Dermis microvascular lymphatic vessel endothelial cell (primary cell): ENCODE measurements at regions not wholly inside any gene's neighbourhood (a gene's known extent, or its start where the extent isn't known, plus 50 kb on each side); places are given as distances from the start of the nearest gene placed in this dataset.
"Not testable (repeated sequence)": the region's sequence is repeated elsewhere in the genome, so short reads cannot be mapped to it uniquely, and the experiment has no call there.

Source experiments
- DNase-seq, 2 donors: peaks; one replicate each; pipeline versions ENCODE4 v3.0.0 to v3.0.0-alpha.2; 2010; ENCODE audit warnings: low read depth in 2 of 2

- DNase-seq = no peak
Observed at GRCh38 chr10:56298941-56299340, 62.1 kb downstream of the ZWINT start.

GRCh38 chr10:56296618-56297017, 64.4 kb downstream of the ZWINT start:
- no peak for DNase-seq

DNA sequence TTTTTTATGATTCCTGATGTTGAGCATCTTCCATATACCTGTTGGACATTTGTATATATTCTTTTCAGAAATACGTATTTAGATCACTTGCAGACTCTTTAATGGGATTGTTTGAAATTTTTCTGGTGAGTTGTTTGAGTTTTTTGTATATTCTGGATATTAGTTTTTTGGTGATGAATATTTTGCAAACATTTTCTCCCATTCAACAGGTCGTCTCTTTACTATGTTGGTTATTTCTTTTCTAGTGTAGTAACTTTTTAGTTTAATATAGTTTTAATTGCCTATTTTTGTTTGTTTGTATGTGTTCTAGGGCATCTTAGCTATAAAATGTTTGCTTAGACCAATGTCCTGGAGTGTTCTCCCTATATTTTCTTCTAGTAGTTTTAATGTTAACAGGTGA, 72.7 kb downstream of the ZWINT start:
- no peak for DNase-seq

DNA sequence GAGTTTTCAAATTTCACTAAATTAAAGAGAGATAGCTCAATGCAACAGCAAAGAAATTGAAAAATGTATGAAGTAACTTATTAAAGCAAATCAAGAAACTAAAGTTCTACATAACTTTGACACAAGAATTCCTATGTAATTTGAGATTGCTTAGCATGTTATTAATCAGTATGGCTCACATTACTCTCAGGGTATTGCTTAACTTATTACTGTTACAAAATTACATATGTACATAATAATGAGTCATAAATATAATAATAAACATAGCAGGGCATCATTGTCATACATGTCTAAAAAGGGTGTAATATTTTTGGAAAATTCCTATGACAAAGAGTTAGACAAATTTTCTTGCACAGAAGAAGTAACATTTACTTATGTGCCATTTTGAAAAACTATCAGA, 75.0 kb downstream of the ZWINT start:
- no peak for DNase-seq

- no peak for DNase-seq
Observed at GRCh38 chr10:56279270-56279669, 81.8 kb downstream of the ZWINT start.

GRCh38 chr10:56269181-56269580, 91.9 kb downstream of the ZWINT start:
- no peak for DNase-seq

- DNase-seq = no peak
Observed at GRCh38 chr10:56266120-56266519, 94.9 kb downstream of the ZWINT start.

- DNase-seq = no peak
Observed at GRCh38 chr10:56258991-56259390, 102.1 kb downstream of the ZWINT start.

- DNase-seq = no peak
Observed at GRCh38 chr10:56258378-56258777, 102.7 kb downstream of the ZWINT start.

GRCh38 chr10:56255298-56255697, 105.8 kb downstream of the ZWINT start:
- DNase-seq = no peak

DNA sequence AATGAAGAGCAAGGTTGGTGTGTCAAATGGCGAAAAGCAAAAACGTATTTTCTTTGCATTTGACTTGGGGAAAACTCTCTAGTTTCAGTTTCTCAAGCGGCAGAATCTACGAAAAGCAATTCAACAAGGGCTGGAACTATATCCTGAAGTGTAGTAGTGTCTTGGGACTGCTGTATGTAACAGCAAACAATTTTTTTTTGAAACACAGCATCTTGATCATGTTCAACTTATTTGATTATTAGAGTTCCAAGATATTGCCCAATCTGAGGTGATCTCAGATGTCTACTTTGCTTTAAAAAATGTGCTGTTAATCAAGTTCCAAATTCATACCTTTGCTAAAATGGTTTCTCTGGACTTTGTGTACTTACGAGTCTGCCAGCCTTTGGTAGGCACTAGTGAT, 120.6 kb downstream of the ZWINT start:
- DNase-seq = no peak

DNA sequence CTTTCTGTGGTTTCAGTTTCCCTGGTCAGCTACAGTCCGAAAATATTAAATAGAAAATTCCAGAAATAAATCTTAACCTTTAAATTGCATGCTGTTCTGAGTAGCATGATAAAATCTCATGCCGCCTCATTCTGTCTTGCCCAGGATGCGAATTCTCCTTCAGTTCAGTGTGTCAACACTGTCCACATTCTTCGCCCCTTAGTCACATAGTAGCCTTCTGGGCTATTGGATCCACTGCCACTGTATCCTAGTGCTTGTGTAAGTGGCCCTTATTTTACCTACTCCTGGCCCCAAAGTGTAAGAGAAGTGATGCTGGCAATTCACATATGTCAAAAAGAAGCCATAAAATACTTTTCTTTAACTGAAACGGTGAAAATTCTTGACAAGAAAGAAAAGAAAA, 129.6 kb downstream of the ZWINT start:
- DNase-seq = no peak

DNA sequence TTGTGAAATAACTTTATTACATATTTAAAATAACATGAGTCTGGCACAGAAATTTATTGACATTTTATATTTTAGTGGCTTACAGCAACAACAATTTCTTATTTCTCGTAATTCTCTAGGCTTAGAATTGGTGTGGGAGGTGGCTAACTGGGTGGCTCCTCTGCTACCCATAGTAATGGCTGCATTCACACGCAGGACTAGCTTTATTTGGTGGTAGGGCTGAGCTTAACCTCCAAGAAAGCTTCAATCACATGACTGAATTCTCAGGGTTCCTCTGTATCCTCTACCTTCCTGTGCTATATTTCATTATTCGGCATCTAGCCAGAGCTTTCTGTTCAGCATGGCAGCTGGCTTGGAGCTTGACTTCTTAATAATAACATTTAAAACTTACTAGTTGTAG, 138.8 kb downstream of the ZWINT start:
- DNase-seq = no peak

DNA sequence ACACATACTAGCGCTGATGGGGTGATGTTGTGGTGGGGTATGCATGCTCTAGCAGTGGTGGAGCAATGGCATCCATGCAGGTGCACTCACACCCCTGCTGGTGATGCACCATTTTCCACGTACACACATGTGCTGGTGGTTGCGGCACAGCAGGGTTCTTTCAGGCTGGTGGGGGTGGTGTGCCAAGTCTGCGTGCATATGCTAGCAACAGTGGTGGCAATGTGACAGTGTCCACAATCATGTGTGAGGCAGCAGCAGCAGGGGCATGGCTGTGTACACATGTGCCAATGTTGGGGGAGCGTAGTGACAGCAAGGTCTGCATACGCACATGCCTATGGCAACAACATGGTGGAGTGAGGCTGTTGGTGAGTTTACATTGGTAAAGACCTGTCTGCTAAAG, 148.1 kb downstream of the ZWINT start:
- no peak for DNase-seq

DNA sequence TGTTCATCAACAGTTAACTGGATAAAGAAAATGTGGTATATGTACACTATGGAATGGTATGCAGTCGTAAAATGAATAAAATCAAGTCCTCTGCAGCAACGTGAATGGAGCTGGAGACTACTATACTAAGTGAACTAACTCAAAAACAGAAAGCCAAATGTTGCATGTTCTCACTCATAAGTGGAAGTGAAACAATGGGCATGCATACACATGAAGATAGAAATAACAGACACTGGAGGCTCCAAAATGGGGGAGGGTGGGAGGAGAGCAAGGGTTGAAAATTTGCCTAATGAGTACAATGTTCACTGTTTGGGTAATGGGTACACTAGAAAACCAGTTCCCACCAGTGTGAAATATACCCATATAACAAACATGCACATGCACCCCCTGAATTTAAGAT, 179.5 kb downstream of the ZWINT start:
- no peak for DNase-seq

- no peak for DNase-seq
Observed at GRCh38 chr10:56178210-56178609, 182.8 kb downstream of the ZWINT start.

DNA sequence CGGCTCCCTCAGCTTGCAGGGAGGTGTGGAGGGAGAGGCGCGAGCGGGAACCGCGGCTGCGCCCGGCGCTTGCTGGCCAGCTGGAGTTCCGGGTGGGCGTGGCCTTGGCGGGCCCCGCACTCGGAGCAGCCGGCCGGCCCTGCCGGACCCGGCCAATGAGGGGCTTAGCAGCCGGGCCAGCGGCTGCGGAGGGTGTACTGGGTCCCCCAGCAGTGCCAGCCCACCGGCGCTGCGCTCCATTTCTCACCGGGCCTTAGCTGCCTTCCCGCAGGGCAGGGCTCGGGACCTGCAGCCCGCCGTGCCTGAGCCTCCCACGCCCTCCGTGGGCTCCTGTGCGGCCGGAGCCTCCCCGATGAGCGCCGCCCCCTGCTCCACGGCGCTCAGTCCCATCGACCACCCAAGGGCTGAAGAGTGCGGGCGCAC, 206.0 kb downstream of the ZWINT start:
- not testable (repeated sequence) for DNase-seq

DNA sequence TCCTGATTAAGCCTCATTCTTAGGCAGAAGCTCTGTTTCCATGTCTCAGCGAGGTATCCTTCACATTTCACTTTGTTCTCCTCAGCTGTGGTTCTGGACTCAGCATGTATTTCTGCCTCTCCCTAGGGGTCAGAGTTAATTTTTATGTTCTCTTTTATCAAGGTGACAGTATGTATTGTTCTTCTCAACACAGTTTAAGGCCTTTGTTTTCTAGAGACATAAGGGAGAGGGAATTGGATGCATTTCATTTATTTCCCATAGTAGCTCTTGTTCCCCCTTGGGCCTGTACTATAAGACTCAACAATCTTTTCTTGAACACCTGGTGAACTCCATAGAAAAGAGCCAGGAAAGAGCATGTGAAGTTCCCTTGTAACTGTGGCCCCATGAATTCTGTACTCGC, 214.3 kb downstream of the ZWINT start:
- DNase-seq = no peak

DNA sequence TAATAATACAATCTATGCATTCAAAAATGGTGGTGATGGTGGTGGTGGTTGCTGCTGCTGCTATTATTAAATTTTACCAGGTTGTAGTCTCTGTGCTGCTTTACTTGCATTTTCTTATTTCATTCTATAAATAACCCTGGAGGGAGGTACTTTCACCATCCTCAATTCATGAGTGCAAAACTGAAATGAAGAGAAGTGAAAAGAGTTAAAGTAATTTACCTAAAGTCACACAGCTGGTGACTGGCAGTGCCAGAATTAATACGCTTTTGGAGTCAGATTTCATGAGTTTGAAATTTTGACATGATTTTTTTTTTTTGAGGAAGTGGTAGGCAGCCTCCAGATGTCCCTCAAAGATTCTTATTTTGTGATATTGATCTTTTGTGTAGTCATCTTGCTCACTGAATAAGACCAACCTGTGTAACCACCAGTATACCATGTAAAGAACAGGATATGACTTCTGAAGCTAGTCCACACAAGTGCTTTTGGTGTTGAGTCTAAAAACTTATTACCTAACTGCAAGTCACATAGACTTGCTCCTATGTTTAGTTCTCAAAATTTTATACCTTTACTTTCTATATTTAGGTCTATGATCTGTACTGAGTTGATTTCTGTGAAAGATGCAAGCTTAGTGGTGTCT, 218.8 kb downstream of the ZWINT start:
- DNase-seq = no peak

GRCh38 chr10:56139405-56139804, 221.7 kb downstream of the ZWINT start:
- no peak for DNase-seq

DNA sequence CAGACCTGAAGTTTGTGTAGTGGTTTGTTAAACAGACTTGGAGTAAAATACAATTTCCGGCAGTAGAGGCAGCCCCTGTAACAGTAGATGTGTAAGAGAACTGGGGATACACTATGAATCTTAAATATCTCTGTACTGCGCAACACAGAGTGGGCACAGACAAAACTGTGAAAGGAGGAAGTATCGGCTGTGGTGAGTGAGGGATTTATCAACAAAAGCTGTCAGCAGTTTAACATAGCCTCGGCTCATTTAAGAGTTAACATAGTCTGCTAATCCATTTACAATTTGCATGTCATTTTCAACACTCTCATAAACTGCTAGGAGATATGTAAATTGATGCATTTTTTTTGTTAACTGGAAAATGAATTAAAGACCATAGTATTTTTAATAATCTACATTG, 225.2 kb downstream of the ZWINT start:
- DNase-seq = no peak

DNA sequence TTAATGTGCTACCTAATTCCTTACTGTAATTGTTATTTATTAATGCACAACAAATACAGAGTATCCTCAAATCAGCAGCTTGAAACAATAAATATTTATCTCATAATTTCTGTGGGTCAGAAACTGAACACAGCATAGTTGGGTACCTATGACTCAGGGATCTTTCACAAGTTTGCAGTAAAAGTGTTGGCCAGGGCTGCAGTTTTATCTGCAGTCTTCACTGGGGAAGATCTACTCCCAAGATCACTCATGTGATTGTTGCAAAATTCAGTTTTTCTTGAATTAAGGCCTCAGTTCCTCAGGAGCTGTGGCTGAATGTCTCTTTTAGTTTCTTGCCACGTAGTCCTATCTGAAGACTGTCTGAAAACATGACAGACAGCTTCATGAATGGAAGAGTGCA, 237.8 kb downstream of the ZWINT start:
- DNase-seq = no peak

- no peak for DNase-seq
Observed at GRCh38 chr10:56116684-56117083, 244.4 kb downstream of the ZWINT start.

DNA sequence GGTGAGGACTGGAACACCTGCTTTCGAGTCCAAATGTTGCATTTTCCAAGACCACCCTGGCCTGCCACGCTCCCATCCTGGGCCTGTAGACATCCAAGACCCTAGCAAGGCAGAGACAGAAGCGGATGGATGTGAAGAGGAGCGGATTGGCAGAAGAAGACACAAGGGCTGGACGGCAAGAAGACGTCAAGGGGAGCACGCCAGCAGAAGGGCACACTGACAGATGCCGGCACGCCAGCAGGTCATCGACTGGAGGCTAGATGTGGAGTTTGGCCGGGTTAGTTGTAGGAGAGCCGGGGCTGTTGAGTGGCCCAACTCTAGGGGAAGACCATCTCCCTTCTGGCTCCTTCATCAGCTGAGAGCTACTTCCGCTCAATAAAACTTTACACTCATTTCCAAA, 251.6 kb downstream of the ZWINT start:
- no peak for DNase-seq
